ENCODE measurements at regions not wholly inside any gene's neighbourhood (a gene's known extent, or its start where the extent isn't known, plus 50 kb on each side); places are given as distances from the start of the nearest gene placed in this dataset.

- H3K4me1 Mint-ChIP-seq, result no peaks in the 10 kb centered on the region
- no peaks in the 10 kb centered on the region for H3F3A ChIP-seq (replicated peaks; ENCODE audit: low read depth)
- no peaks in the 10 kb centered on the region for H3K27me3 ChIP-seq (ENCODE audit: insufficient read depth)
- no peaks in the 10 kb centered on the region for H3K4me1 ChIP-seq (ENCODE audit: insufficient read depth)
- H3K4me3 Mint-ChIP-seq, result no peak overlapping the region
- no peak overlapping the region for H3K4me3 ChIP-seq
- peaks cover 5% of the 10 kb centered on the region for H3K27me3 Mint-ChIP-seq (ENCODE audit: insufficient read depth, low read depth, poor library complexity)
- no peak overlapping the region for H3K27ac Mint-ChIP-seq
- ATAC-seq (no peak), DNase-seq (ENCODE audit: low spot score) (no peak)
- no peaks in the 10 kb centered on the region for H3K9me2 ChIP-seq (ENCODE audit: insufficient read depth)
- H3K9me3 Mint-ChIP-seq, result no peaks in the 10 kb centered on the region
- H4K20me1 ChIP-seq (replicated peaks; ENCODE audit: insufficient read depth), result no peaks in the 10 kb centered on the region
- no peak for TF ChIP-seq ETS1 (IDR thresholded peaks at IDR 0.05)
- no peak for TF ChIP-seq JUNB (IDR thresholded peaks at IDR 0.05; ENCODE audit: unreplicated experiment)
- no peak for TF ChIP-seq CREB1 (CRISPR knock-in tag; IDR thresholded peaks at IDR 0.05; ENCODE audit: low read depth)
- TF ChIP-seq NANOG (IDR thresholded peaks at IDR 0.05; ENCODE audit: borderline replicate concordance), result no peak
- no peak for TF ChIP-seq EZH2 (IDR thresholded peaks at IDR 0.05; ENCODE audit: low read depth, unreplicated experiment)
- no peak for TF ChIP-seq REST (IDR thresholded peaks at IDR 0.05; ENCODE audit: unreplicated experiment)
- TF ChIP-seq ZNF331 (CRISPR knock-in tag; IDR thresholded peaks at IDR 0.05; ENCODE audit: low read depth), result no peak
- no peak for TF ChIP-seq STAT1 (IDR thresholded peaks at IDR 0.05; ENCODE audit: unreplicated experiment)
- no peak for TF ChIP-seq EZH2phosphoT487 (IDR thresholded peaks at IDR 0.05; ENCODE audit: unreplicated experiment)
- TF ChIP-seq ZNF462 (CRISPR knock-in tag; IDR thresholded peaks at IDR 0.05), result no peak
- no peak for TF ChIP-seq CTCF (conservative IDR thresholded peaks at IDR 0.05; ENCODE audit: low read depth in 2 of 2)
- TF ChIP-seq ZNF114 (CRISPR knock-in tag; IDR thresholded peaks at IDR 0.05), result no peak
- no peak for TF ChIP-seq POLR2AphosphoS5 (IDR thresholded peaks at IDR 0.05; ENCODE audit: low read depth)
- H3K36me3 ChIP-seq (ENCODE audit: insufficient read depth), result no peaks in the 10 kb centered on the region
- no peaks in the 10 kb centered on the region for H3K36me3 Mint-ChIP-seq (ENCODE audit: low read depth)
- H3K27ac ChIP-seq (ENCODE audit: low read depth), result no peak overlapping the region
- H2AFZ ChIP-seq, result no peak overlapping the region
- H3K4me2 ChIP-seq, result no peak overlapping the region
- H3K79me2 ChIP-seq (replicated peaks; ENCODE audit: insufficient read depth), result no peaks in the 10 kb centered on the region
Observed at GRCh38 chr5:4987431-4987830, 152.7 kb upstream of the ADAMTS16 start.

Measured in GM23338 (cell line).